ENCODE measurements at regions not wholly inside any gene's neighbourhood (a gene's known extent, or its start where the extent isn't known, plus 50 kb on each side); places are given as distances from the start of the nearest gene placed in this dataset.

DNA sequence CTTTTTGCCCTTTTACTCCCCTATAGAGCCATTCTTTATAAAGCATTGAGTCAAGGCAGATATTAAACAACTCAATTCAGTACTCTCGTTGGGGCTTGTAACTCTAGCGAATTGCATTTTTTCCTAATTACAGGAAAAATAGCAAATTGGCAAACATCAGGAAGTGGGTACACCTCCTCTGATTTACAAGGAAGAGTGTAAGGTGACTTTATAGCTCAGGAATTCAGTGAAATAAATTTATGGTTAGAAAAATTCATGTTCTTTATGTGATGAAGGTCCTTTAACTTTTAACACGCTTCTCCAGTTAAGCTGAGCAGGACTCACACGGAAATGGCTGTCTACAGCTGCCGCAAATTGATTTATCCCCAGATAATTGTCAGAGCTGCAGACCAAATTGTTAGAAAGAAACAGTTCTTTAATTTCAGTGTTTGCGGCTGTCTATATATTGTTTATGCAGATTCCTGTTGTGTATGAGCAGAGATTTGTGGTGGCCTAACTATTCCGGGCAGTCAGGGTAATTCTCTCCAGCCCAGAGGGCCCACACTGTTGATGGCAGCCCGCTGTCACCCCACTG lies 151.1 kb upstream of the MKI67 start:
- Histone ChIP-seq H3K4me2 (ENCODE audit: low read depth, low read length) (no peak overlapping the region), H4K20me1 (ENCODE audit: insufficient read depth, low read length) (no peaks in the 10 kb centered on the region), H3K9me3 (ENCODE audit: low read length) (no peaks in the 10 kb centered on the region), H3K36me3 (replicated peaks in 1 of 2; ENCODE audit: control insufficient read depth in 1 of 2, insufficient read depth in 2 of 2, low read length in 2 of 2) (no peaks in the 10 kb centered on the region), H3K27ac (ENCODE audit: extremely low read length, insufficient read depth, low read length) (no peak overlapping the region), H3K4me1 (ENCODE audit: insufficient read depth, low read length) (no peaks in the 10 kb centered on the region), H3K9ac (ENCODE audit: insufficient read depth, low read depth, low read length) (no peak overlapping the region), H3K4me3 (replicated peaks in 1 of 3; ENCODE audit: insufficient read depth in 1 of 3, low read depth in 2 of 3, low read length in 3 of 3) (no peak overlapping the region), H3K79me2 (ENCODE audit: insufficient read depth, low read length) (no peaks in the 10 kb centered on the region), H3K27me3 (ENCODE audit: control insufficient read depth in 1 of 2, insufficient read depth in 2 of 2, low read length in 2 of 2) (peaks cover 3 to 27% of the 10 kb centered on the region in 2 experiments; a peak in 2 of 5 replicates), H2AFZ (ENCODE audit: low read length) (no peak overlapping the region)
- ChIA-PET POLR2A (no interaction called here), CTCF (ENCODE audit: low intra/inter-chr PET ratio, low total read pairs) (no interaction called here)
- in situ Hi-C loops (cut with HindIII; ENCODE audit: extremely low pct_ligation_motif_present, low pct_unique_long_range_greater_than_20kb): no loop called here
- 12% methylated on average over 8 of the region's 8 CpGs for WGBS (ENCODE audit: low lambda C conversion rate)
- BruUV-seq (replicated peaks): no TSS peak
- no peak for TF ChIP-seq MLLT10 (CRISPR knock-in tag; IDR thresholded peaks at IDR 0.05)
- TF ChIP-seq, protein P1, sequence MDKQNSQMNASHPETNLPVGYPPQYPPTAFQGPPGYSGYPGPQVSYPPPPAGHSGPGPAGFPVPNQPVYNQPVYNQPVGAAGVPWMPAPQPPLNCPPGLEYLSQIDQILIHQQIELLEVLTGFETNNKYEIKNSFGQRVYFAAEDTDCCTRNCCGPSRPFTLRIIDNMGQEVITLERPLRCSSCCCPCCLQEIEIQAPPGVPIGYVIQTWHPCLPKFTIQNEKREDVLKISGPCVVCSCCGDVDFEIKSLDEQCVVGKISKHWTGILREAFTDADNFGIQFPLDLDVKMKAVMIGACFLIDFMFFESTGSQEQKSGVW (CRISPR knock-in tag; IDR thresholded peaks at IDR 0.05; ENCODE audit: borderline replicate concordance): no peak
- TF ChIP-seq, protein P2, sequence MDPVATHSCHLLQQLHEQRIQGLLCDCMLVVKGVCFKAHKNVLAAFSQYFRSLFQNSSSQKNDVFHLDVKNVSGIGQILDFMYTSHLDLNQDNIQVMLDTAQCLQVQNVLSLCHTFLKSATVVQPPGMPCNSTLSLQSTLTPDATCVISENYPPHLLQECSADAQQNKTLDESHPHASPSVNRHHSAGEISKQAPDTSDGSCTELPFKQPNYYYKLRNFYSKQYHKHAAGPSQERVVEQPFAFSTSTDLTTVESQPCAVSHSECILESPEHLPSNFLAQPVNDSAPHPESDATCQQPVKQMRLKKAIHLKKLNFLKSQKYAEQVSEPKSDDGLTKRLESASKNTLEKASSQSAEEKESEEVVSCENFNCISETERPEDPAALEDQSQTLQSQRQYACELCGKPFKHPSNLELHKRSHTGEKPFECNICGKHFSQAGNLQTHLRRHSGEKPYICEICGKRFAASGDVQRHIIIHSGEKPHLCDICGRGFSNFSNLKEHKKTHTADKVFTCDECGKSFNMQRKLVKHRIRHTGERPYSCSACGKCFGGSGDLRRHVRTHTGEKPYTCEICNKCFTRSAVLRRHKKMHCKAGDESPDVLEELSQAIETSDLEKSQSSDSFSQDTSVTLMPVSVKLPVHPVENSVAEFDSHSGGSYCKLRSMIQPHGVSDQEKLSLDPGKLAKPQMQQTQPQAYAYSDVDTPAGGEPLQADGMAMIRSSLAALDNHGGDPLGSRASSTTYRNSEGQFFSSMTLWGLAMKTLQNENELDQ (CRISPR knock-in tag; IDR thresholded peaks at IDR 0.05; ENCODE audit: borderline replicate concordance): no peak
- TF ChIP-seq ZNF17 (CRISPR knock-in tag; IDR thresholded peaks at IDR 0.05): no peak
- TF ChIP-seq TOE1 (CRISPR knock-in tag; IDR thresholded peaks at IDR 0.05): no peak
- TF ChIP-seq PAX8 (CRISPR knock-in tag; IDR thresholded peaks at IDR 0.05; ENCODE audit: borderline replicate concordance): no peak
- TF ChIP-seq ERF (CRISPR knock-in tag; IDR thresholded peaks at IDR 0.05): no peak
- TF ChIP-seq ZNF589 (CRISPR knock-in tag; conservative IDR thresholded peaks at IDR 0.05): no peak
- no peak for TF ChIP-seq PHF20 (CRISPR knock-in tag; IDR thresholded peaks at IDR 0.05)
- no peak for TF ChIP-seq TCF7 (IDR thresholded peaks at IDR 0.05; ENCODE audit: low read depth)
- TF ChIP-seq ZNF562 (CRISPR knock-in tag; IDR thresholded peaks at IDR 0.05; ENCODE audit: borderline replicate concordance): no peak
- no peak for TF ChIP-seq SAFB2 (CRISPR knock-in tag; IDR thresholded peaks at IDR 0.05; ENCODE audit: borderline replicate concordance, low read depth)
- no peak for TF ChIP-seq HDAC1 (CRISPR knock-in tag; IDR thresholded peaks at IDR 0.05)
- TF ChIP-seq GABPA (IDR thresholded peaks at IDR 0.05; ENCODE audit: low read depth, low read length): no peak
- no peak for TF ChIP-seq GABPA (CRISPR knock-in tag; IDR thresholded peaks at IDR 0.05; ENCODE audit: low read depth)
- no peak for TF ChIP-seq FOXM1 (CRISPR knock-in tag; IDR thresholded peaks at IDR 0.05)
- TF ChIP-seq MEIS1 (CRISPR knock-in tag; IDR thresholded peaks at IDR 0.05; ENCODE audit: borderline replicate concordance): no peak
- TF ChIP-seq ZNF580 (CRISPR knock-in tag; IDR thresholded peaks at IDR 0.05; ENCODE audit: borderline replicate concordance, low read depth): no peak
- no peak for TF ChIP-seq ZBTB10 (CRISPR knock-in tag; IDR thresholded peaks at IDR 0.05; ENCODE audit: borderline replicate concordance)
- DNase-seq (ENCODE audit: low spot score) (no peak), ATAC-seq (no peak), FAIRE-seq (no peak)
- intact Hi-C loops (cut with micrococcal nuclease; ENCODE audit: unreplicated experiment): no loop called here

All from HepG2 (cell line).